WTC11 (cell line): ENCODE measurements at regions not wholly inside any gene's neighbourhood (a gene's known extent, or its start where the extent isn't known, plus 50 kb on each side); places are given as distances from the start of the nearest gene placed in this dataset.

Experiments
- ATAC-seq: fragments of 200-7000 bp; cut with Tn5 transposase; 2 replicates; pipeline ENCODE4 v1.10.0; 2021; ENCODE audit warnings: mild to moderate bottlenecking, moderate library complexity
- CTCF ChIA-PET: fragments of 300-600 bp; sonication (Branson Sonifier 250); formaldehyde crosslinking; loops from one replicate; lab custom pipeline; 2021; ENCODE audit warnings: antibody characterized with exemption; lab: Charles Lee
- POLR2A ChIA-PET: fragments of 350-600 bp; sonication (Branson Sonifier 250); formaldehyde crosslinking; loops from one replicate; lab custom pipeline; 2021; ENCODE audit warnings: antibody characterized with exemption; lab: Charles Lee
- DNase-seq: peaks from one replicate; pipeline ENCODE4 v3.0.0; 2021; ENCODE audit warnings: low spot score
- H3K27ac Mint-ChIP-seq: 2 replicates; pipeline ENCODE4 v1.8.0; 2021; ENCODE audit warnings: mixed read lengths
- H3K27me3 Mint-ChIP-seq: 2 replicates; pipeline ENCODE4 v1.8.0; 2021; ENCODE audit warnings: low read depth, mild to moderate bottlenecking, moderate library complexity, mixed read lengths
- H3K36me3 Mint-ChIP-seq: 2 replicates; pipeline ENCODE4 v1.8.0; 2021; ENCODE audit warnings: mixed read lengths
- H3K4me1 Mint-ChIP-seq: 2 replicates; pipeline ENCODE4 v1.8.0; 2022; ENCODE audit warnings: mixed read lengths
- H3K4me3 Mint-ChIP-seq: 2 replicates; pipeline ENCODE4 v1.8.0; 2021; ENCODE audit warnings: mild to moderate bottlenecking, moderate library complexity, mixed read lengths
- H3K9me3 Mint-ChIP-seq: 2 replicates; pipeline ENCODE4 v1.8.0; 2021; ENCODE audit warnings: mixed read lengths
- EMX1 ChIP-seq: fragments of 250-450 bp; sonication (Bioruptor Pico); IDR thresholded peaks from 2 replicates; pipeline ENCODE4 v1.8.0; 2021; ENCODE audit warnings: mild to moderate bottlenecking
- GRHL2 ChIP-seq: fragments of 250-450 bp; sonication (Bioruptor Pico); IDR thresholded peaks from 2 replicates; pipeline ENCODE4 v1.8.0; 2022; ENCODE audit warnings: mild to moderate bottlenecking, moderate library complexity; ENCODE audit not compliant: insufficient replicate concordance, severe bottlenecking
- KAT7 ChIP-seq: sonication (generic); formaldehyde crosslinking; IDR thresholded peaks from 2 replicates; pipeline ENCODE4 v1.8.1; 2023; ENCODE audit warnings: missing genetic modification reagents, mild to moderate bottlenecking, borderline replicate concordance
- MXD4 ChIP-seq: fragments of 250-450 bp; sonication (Bioruptor Pico); IDR thresholded peaks from 2 replicates; pipeline ENCODE4 v1.8.0; 2021; ENCODE audit warnings: mild to moderate bottlenecking, moderate library complexity, borderline replicate concordance
- MYBL2 ChIP-seq: sonication (generic); formaldehyde crosslinking; IDR thresholded peaks from 2 replicates; pipeline ENCODE4 v1.8.1; 2023; ENCODE audit warnings: mild to moderate bottlenecking, moderate library complexity, missing genetic modification reagents
- NR1H2 ChIP-seq: sonication (generic); formaldehyde crosslinking; IDR thresholded peaks from 2 replicates; pipeline ENCODE4 v1.9.0; 2021; ENCODE audit warnings: mild to moderate bottlenecking, moderate library complexity, missing genetic modification reagents
- NR2C2 ChIP-seq: sonication (generic); formaldehyde crosslinking; IDR thresholded peaks from 2 replicates; pipeline ENCODE4 v1.8.0; 2022; ENCODE audit warnings: mild to moderate bottlenecking, missing genetic modification reagents
- PRRX2 ChIP-seq: fragments of 250-450 bp; sonication (Bioruptor Pico); IDR thresholded peaks from 2 replicates; pipeline ENCODE4 v1.8.0; 2021; ENCODE audit warnings: mild to moderate bottlenecking
- SMAD3 ChIP-seq: sonication (generic); formaldehyde crosslinking; IDR thresholded peaks from 2 replicates; pipeline ENCODE4 v1.8.0; 2022; ENCODE audit warnings: missing genetic modification reagents, mild to moderate bottlenecking, borderline replicate concordance
- TEAD1 ChIP-seq: sonication (generic); formaldehyde crosslinking; IDR thresholded peaks from 2 replicates; pipeline ENCODE4 v1.8.0; 2022; ENCODE audit warnings: mild to moderate bottlenecking, missing genetic modification reagents
- ZBTB21 ChIP-seq: sonication (generic); formaldehyde crosslinking; IDR thresholded peaks from 2 replicates; pipeline ENCODE4 v1.8.1; 2023; ENCODE audit warnings: mild to moderate bottlenecking, missing genetic modification reagents, borderline replicate concordance
- ZNF232 ChIP-seq: sonication (generic); formaldehyde crosslinking; IDR thresholded peaks from 2 replicates; pipeline ENCODE4 v1.8.0; 2022; ENCODE audit warnings: mild to moderate bottlenecking, missing genetic modification reagents
- ZNF671 ChIP-seq: fragments of 250-450 bp; sonication (Bioruptor Pico); IDR thresholded peaks from 2 replicates; pipeline ENCODE4 v1.8.0; 2021; ENCODE audit warnings: mild to moderate bottlenecking
- TF ChIP-seq, protein P1 (sequence below): sonication (generic); formaldehyde crosslinking; IDR thresholded peaks from 2 replicates; pipeline ENCODE4 v1.8.1; 2023; ENCODE audit warnings: mild to moderate bottlenecking, missing genetic modification reagents
- TF ChIP-seq, protein P2 (sequence below): sonication (generic); formaldehyde crosslinking; IDR thresholded peaks from 2 replicates; pipeline ENCODE4 v1.8.1; 2022; ENCODE audit warnings: low read depth, mild to moderate bottlenecking, moderate library complexity, missing genetic modification reagents, borderline replicate concordance
- TF ChIP-seq, protein P3 (sequence below): fragments of 250-450 bp; sonication (Bioruptor Pico); IDR thresholded peaks from 2 replicates; pipeline ENCODE4 v1.9.0; 2021; ENCODE audit warnings: mild to moderate bottlenecking
- TF ChIP-seq, protein P4 (sequence below): sonication (generic); formaldehyde crosslinking; IDR thresholded peaks from 2 replicates; pipeline ENCODE4 v1.8.0; 2022; ENCODE audit warnings: missing genetic modification reagents
- TF ChIP-seq, protein P5 (sequence below): sonication (generic); formaldehyde crosslinking; IDR thresholded peaks from 2 replicates; pipeline ENCODE4 v1.8.1; 2022; ENCODE audit warnings: missing genetic modification reagents, borderline replicate concordance
- TF ChIP-seq, protein P6 (sequence below): fragments of 250-450 bp; sonication (Bioruptor Pico); IDR thresholded peaks from 2 replicates; pipeline ENCODE4 v2.1.2; 2022; ENCODE audit warnings: mild to moderate bottlenecking, moderate library complexity

DNA sequence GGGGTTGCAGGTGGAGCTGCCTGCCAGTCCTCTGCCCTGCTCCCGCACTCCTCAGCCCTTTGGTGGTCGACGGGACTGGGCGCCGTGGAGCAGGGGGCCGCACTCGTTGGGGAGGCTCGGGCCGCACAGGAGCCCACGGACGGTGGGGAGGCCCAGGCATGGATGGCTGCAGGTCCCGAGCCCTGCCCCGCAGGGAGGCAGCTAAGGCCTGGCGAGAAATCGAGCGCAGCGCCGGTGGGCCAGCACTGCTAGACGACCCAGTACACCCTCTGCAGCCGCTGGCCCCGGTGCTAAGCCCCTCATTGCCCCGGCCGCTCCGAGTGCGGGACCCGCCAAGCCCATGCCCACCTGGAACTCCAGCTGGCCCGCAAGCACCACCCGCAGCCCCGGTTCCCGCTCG is 221.8 kb downstream of the BTG1 start:
- TF ChIP-seq NR1H2 (CRISPR knock-in tag) = no peak
- TF ChIP-seq, protein P1, sequence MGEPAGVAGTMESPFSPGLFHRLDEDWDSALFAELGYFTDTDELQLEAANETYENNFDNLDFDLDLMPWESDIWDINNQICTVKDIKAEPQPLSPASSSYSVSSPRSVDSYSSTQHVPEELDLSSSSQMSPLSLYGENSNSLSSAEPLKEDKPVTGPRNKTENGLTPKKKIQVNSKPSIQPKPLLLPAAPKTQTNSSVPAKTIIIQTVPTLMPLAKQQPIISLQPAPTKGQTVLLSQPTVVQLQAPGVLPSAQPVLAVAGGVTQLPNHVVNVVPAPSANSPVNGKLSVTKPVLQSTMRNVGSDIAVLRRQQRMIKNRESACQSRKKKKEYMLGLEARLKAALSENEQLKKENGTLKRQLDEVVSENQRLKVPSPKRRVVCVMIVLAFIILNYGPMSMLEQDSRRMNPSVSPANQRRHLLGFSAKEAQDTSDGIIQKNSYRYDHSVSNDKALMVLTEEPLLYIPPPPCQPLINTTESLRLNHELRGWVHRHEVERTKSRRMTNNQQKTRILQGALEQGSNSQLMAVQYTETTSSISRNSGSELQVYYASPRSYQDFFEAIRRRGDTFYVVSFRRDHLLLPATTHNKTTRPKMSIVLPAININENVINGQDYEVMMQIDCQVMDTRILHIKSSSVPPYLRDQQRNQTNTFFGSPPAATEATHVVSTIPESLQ (CRISPR knock-in tag) = no peak
- TF ChIP-seq ZNF232 = no peak
- TF ChIP-seq MYBL2 (CRISPR knock-in tag) = no peak
- TF ChIP-seq, protein P2, sequence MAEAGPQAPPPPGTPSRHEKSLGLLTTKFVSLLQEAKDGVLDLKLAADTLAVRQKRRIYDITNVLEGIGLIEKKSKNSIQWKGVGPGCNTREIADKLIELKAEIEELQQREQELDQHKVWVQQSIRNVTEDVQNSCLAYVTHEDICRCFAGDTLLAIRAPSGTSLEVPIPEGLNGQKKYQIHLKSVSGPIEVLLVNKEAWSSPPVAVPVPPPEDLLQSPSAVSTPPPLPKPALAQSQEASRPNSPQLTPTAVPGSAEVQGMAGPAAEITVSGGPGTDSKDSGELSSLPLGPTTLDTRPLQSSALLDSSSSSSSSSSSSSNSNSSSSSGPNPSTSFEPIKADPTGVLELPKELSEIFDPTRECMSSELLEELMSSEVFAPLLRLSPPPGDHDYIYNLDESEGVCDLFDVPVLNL = no peak
- TF ChIP-seq SMAD3 = no peak
- TF ChIP-seq, protein P3, sequence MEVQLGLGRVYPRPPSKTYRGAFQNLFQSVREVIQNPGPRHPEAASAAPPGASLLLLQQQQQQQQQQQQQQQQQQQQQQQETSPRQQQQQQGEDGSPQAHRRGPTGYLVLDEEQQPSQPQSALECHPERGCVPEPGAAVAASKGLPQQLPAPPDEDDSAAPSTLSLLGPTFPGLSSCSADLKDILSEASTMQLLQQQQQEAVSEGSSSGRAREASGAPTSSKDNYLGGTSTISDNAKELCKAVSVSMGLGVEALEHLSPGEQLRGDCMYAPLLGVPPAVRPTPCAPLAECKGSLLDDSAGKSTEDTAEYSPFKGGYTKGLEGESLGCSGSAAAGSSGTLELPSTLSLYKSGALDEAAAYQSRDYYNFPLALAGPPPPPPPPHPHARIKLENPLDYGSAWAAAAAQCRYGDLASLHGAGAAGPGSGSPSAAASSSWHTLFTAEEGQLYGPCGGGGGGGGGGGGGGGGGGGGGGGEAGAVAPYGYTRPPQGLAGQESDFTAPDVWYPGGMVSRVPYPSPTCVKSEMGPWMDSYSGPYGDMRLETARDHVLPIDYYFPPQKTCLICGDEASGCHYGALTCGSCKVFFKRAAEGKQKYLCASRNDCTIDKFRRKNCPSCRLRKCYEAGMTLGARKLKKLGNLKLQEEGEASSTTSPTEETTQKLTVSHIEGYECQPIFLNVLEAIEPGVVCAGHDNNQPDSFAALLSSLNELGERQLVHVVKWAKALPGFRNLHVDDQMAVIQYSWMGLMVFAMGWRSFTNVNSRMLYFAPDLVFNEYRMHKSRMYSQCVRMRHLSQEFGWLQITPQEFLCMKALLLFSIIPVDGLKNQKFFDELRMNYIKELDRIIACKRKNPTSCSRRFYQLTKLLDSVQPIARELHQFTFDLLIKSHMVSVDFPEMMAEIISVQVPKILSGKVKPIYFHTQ = no peak
- no peak for TF ChIP-seq MXD4
- no peak for TF ChIP-seq EMX1 (CRISPR knock-in tag)
- TF ChIP-seq, protein P4, sequence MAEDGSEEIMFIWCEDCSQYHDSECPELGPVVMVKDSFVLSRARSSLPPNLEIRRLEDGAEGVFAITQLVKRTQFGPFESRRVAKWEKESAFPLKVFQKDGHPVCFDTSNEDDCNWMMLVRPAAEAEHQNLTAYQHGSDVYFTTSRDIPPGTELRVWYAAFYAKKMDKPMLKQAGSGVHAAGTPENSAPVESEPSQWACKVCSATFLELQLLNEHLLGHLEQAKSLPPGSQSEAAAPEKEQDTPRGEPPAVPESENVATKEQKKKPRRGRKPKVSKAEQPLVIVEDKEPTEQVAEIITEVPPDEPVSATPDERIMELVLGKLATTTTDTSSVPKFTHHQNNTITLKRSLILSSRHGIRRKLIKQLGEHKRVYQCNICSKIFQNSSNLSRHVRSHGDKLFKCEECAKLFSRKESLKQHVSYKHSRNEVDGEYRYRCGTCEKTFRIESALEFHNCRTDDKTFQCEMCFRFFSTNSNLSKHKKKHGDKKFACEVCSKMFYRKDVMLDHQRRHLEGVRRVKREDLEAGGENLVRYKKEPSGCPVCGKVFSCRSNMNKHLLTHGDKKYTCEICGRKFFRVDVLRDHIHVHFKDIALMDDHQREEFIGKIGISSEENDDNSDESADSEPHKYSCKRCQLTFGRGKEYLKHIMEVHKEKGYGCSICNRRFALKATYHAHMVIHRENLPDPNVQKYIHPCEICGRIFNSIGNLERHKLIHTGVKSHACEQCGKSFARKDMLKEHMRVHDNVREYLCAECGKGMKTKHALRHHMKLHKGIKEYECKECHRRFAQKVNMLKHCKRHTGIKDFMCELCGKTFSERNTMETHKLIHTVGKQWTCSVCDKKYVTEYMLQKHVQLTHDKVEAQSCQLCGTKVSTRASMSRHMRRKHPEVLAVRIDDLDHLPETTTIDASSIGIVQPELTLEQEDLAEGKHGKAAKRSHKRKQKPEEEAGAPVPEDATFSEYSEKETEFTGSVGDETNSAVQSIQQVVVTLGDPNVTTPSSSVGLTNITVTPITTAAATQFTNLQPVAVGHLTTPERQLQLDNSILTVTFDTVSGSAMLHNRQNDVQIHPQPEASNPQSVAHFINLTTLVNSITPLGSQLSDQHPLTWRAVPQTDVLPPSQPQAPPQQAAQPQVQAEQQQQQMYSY = no peak
- POLR2A ChIA-PET = interaction anchor here (0.9 kb wide), 1 partner anchor 222 kb away, joined by 3 read pairs; the partner anchor contains the start of gene BTG1

DNA sequence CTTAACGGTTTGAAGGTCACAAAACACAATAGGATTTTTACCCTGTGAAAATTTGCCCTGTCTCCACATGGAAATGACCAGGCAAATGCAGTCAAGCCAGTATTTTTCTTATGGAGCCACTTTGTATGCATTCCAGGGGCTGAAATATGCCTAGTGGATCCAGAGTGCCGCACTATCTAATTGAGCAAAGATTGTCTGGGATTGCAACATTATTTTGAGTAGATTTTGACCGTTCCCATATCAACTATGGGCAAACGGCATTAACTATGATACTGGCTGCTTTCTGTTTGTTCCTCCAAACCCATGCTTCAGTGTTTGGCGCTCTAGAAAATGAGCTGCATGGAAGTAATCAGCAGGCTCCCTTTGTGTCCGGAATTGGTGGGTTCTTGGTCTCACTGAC is 223.0 kb downstream of the BTG1 start:
- DNase-seq (no peak), ATAC-seq (no peak)
- peaks cover 5% of the 10 kb centered on the region for H3K4me1 Mint-ChIP-seq
- H3K9me3 Mint-ChIP-seq = peaks cover 5% of the 10 kb centered on the region
- ChIA-PET CTCF (no interaction called here), POLR2A (no interaction called here)
- no peak overlapping the region for H3K4me3 Mint-ChIP-seq
- H3K27me3 Mint-ChIP-seq = no peaks in the 10 kb centered on the region
- no peaks in the 10 kb centered on the region for H3K36me3 Mint-ChIP-seq
- peak overlapping the region; percentile 20; the same call in 1 of the 2 replicates for H3K27ac Mint-ChIP-seq
- TF ChIP-seq NR2C2 (no peak), ZNF671 (CRISPR knock-in tag) (no peak), PRRX2 (no peak), GRHL2 (no peak), ZBTB21 (CRISPR knock-in tag) (no peak), TEAD1 (CRISPR knock-in tag) (no peak), KAT7 (CRISPR knock-in tag) (no peak)
- TF ChIP-seq, protein P1 (CRISPR knock-in tag) = no peak
- TF ChIP-seq, protein P5, sequence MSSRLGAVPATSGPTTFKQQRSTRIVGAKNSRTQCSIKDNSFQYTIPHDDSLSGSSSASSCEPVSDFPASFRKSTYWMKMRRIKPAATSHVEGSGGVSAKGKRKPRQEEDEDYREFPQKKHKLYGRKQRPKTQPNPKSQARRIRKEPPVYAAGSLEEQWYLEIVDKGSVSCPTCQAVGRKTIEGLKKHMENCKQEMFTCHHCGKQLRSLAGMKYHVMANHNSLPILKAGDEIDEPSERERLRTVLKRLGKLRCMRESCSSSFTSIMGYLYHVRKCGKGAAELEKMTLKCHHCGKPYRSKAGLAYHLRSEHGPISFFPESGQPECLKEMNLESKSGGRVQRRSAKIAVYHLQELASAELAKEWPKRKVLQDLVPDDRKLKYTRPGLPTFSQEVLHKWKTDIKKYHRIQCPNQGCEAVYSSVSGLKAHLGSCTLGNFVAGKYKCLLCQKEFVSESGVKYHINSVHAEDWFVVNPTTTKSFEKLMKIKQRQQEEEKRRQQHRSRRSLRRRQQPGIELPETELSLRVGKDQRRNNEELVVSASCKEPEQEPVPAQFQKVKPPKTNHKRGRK = no peak
- TF ChIP-seq, protein P6, sequence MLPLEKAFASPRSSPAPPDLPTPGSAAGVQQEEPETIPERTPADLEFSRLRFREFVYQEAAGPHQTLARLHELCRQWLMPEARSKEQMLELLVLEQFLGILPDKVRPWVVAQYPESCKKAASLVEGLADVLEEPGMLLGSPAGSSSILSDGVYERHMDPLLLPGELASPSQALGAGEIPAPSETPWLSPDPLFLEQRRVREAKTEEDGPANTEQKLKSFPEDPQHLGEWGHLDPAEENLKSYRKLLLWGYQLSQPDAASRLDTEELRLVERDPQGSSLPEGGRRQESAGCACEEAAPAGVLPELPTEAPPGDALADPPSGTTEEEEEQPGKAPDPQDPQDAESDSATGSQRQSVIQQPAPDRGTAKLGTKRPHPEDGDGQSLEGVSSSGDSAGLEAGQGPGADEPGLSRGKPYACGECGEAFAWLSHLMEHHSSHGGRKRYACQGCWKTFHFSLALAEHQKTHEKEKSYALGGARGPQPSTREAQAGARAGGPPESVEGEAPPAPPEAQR (CRISPR knock-in tag) = no peak

More for the DNA sequence above, 221.8 kb downstream of the BTG1 start:
- no peak overlapping the region for H3K27ac Mint-ChIP-seq
- ATAC-seq = no peak
- no peaks in the 10 kb centered on the region for H3K27me3 Mint-ChIP-seq
- no peaks in the 10 kb centered on the region for H3K36me3 Mint-ChIP-seq
- no peak overlapping the region for H3K4me3 Mint-ChIP-seq
- peaks cover 5% of the 10 kb centered on the region for H3K4me1 Mint-ChIP-seq
- H3K9me3 Mint-ChIP-seq = peaks cover 5% of the 10 kb centered on the region
- DNase-seq = no peak
- CTCF ChIA-PET = no interaction called here
